Activated naive CD8-positive, alpha-beta T cell (primary cell): ENCODE measurements at regions not wholly inside any gene's neighbourhood (a gene's known extent, or its start where the extent isn't known, plus 50 kb on each side); places are given as distances from the start of the nearest gene placed in this dataset.

Experiments
- H3K27ac Mint-ChIP-seq: one replicate; pipeline ENCODE4 v1.8.0; 2021; ENCODE audit warnings: mixed read lengths
- H3K27me3 Mint-ChIP-seq: one replicate; pipeline ENCODE4 v1.8.0; 2021; ENCODE audit warnings: mixed read lengths
- H3K36me3 Mint-ChIP-seq: one replicate; pipeline ENCODE4 v1.8.0; 2021; ENCODE audit warnings: mixed read lengths
- H3K4me1 Mint-ChIP-seq: one replicate; pipeline ENCODE4 v1.8.0; 2021; ENCODE audit warnings: low read depth, mixed read lengths
- H3K4me3 Mint-ChIP-seq: one replicate; pipeline ENCODE4 v1.8.0; 2021; ENCODE audit warnings: mild to moderate bottlenecking, mixed read lengths
- H3K9me3 Mint-ChIP-seq: one replicate; pipeline ENCODE4 v1.8.0; 2021; ENCODE audit warnings: low read depth, mixed read lengths

DNA sequence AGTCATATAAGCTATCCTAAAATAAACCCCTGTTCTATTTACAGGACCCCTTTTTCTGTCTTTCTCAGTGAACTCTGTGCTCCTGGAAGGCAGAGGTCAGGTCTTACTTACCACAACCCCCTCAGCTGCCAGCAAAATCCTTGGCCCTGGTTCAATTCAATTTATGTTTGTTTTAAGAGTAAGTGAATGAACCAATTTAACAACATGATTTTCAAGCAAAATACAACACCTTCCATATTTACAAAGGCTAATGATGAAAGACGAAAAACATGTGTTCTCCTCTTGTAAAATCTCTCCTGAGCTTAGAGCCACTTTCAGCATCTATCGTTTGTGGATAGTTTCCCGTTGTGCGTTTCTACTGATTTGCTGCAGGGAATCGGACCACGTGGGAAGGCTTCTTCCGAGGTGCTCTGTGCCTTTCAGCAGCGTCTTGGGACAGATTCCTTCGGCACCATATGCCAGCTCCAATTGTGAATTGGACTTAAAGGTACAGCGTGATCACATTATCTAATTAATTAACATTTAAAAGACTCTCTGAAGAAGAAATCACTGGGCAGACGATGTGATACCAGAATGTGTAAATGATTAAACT lies 411.7 kb downstream of the IRS2 start:
- no peak overlapping the region for H3K27ac Mint-ChIP-seq
- no peaks in the 10 kb centered on the region for H3K36me3 Mint-ChIP-seq
- no peak overlapping the region for H3K4me3 Mint-ChIP-seq
- no peaks in the 10 kb centered on the region for H3K9me3 Mint-ChIP-seq
- H3K27me3 Mint-ChIP-seq: peaks cover 8% of the 10 kb centered on the region
- H3K4me1 Mint-ChIP-seq: no peaks in the 10 kb centered on the region

GRCh38 chr13:109372666-109373065 lies 413.7 kb downstream of the IRS2 start:
- H3K36me3 Mint-ChIP-seq: no peaks in the 10 kb centered on the region

GRCh38 chr13:109371066-109371465 lies 415.3 kb downstream of the IRS2 start:
- no peak overlapping the region for H3K27ac Mint-ChIP-seq
- H3K4me1 Mint-ChIP-seq: no peaks in the 10 kb centered on the region
- peaks cover 7% of the 10 kb centered on the region for H3K27me3 Mint-ChIP-seq
- no peaks in the 10 kb centered on the region for H3K36me3 Mint-ChIP-seq
- H3K4me3 Mint-ChIP-seq: no peak overlapping the region
- H3K9me3 Mint-ChIP-seq: no peaks in the 10 kb centered on the region

More at GRCh38 chr13:109372666-109373065, 413.7 kb downstream of the IRS2 start:
- H3K4me1 Mint-ChIP-seq: no peaks in the 10 kb centered on the region
- H3K9me3 Mint-ChIP-seq: no peaks in the 10 kb centered on the region
- H3K27me3 Mint-ChIP-seq: peaks cover 7% of the 10 kb centered on the region
- H3K4me3 Mint-ChIP-seq: no peak overlapping the region
- no peak overlapping the region for H3K27ac Mint-ChIP-seq

- Mint-ChIP-seq H3K4me3 (no peak overlapping the region), H3K27me3 (peaks cover 7% of the 10 kb centered on the region), H3K27ac (no peak overlapping the region), H3K9me3 (no peaks in the 10 kb centered on the region), H3K36me3 (no peaks in the 10 kb centered on the region), H3K4me1 (no peaks in the 10 kb centered on the region)
Observed at GRCh38 chr13:109370496-109370895, 415.9 kb downstream of the IRS2 start.

DNA sequence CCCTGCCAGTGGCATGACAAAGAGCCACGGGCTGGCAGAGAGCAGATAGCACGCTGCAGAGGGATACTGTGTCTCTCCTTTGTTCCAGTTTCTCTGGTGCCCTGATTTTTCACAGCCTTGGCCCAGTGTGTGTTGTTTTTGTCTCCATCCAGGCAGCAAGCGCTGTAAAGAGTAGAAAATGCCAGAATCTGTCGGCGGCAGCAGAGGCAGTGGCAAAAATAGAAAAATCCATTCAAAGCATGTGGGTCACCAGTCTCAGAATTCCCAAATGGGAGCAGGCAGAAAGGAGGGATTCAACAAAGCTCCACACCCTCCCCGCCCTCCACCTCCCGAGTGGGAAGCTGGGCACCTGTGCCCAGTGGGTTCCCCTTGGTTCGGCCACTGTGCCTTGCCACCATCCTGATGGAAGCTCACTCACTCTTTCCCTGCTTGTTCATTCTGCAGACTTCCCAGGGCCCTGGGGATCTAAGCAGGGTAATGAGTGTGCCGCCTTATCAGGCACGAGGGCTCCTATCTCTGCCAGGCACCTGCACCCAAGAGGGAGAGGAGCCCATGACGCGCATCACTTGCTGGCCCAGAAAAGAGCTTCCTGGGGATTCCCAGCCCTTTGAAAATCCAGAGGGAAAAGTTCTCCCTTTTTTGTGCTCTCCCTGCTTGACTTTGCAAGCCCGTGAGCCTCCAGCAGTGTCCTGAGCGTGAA lies 416.9 kb downstream of the IRS2 start:
- H3K27ac Mint-ChIP-seq: no peak overlapping the region
- no peaks in the 10 kb centered on the region for H3K4me1 Mint-ChIP-seq
- H3K9me3 Mint-ChIP-seq: no peaks in the 10 kb centered on the region
- H3K4me3 Mint-ChIP-seq: no peak overlapping the region
- H3K27me3 Mint-ChIP-seq: peaks cover 4% of the 10 kb centered on the region
- no peaks in the 10 kb centered on the region for H3K36me3 Mint-ChIP-seq

- Mint-ChIP-seq H3K9me3 (no peaks in the 10 kb centered on the region), H3K4me3 (no peak overlapping the region), H3K4me1 (no peaks in the 10 kb centered on the region), H3K36me3 (no peaks in the 10 kb centered on the region), H3K27me3 (peaks cover 3% of the 10 kb centered on the region), H3K27ac (no peak overlapping the region)
Observed at GRCh38 chr13:109368230-109368629, 418.2 kb downstream of the IRS2 start.

DNA sequence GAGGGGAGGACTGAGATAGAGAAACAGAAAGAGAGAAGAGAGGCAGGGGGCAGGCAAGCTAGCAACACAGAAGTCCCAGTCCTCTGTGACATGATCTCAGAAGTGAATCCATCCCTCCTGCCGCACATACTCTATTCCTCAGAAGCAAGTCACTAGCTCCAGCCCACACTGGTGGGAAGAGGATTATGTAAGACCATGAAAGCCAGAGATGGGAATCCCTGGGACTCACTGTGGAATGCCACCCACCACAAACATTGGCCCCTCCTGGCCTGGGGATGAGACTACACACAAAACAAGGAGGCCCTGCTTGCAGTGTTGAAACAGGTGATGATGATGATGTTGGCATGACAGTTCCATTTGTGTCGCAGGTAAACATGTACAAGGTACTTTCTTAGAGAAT lies 419.9 kb downstream of the IRS2 start:
- Mint-ChIP-seq H3K4me3 (no peak overlapping the region), H3K9me3 (no peaks in the 10 kb centered on the region), H3K36me3 (no peaks in the 10 kb centered on the region), H3K27ac (no peak overlapping the region), H3K27me3 (no peaks in the 10 kb centered on the region), H3K4me1 (no peaks in the 10 kb centered on the region)

- no peak overlapping the region for H3K4me3 Mint-ChIP-seq
- H3K9me3 Mint-ChIP-seq: no peaks in the 10 kb centered on the region
- no peaks in the 10 kb centered on the region for H3K4me1 Mint-ChIP-seq
- H3K36me3 Mint-ChIP-seq: no peaks in the 10 kb centered on the region
- H3K27me3 Mint-ChIP-seq: no peaks in the 10 kb centered on the region
- no peak overlapping the region for H3K27ac Mint-ChIP-seq
Observed at GRCh38 chr13:109363431-109363830, 423.0 kb downstream of the IRS2 start.

DNA sequence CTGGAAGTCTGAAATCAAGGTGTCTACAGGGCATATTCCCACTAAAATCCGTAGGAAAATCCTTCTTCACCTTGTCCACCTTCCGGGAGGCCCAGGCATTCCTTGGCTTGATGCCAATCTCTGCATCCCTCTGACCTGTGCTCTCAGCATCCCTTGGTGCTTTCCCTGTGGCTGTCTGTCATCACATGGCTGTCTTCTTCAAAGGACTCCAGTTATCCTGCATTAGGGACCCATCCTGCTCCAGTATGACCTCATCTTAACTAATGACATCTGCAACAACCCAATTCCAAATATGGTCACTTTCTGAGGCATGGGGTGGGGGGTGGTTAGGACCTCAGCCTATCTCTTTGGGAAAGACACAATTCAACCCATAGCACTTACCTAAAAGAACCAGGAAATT lies 423.8 kb downstream of the IRS2 start:
- Mint-ChIP-seq H3K27me3 (no peaks in the 10 kb centered on the region), H3K36me3 (no peaks in the 10 kb centered on the region), H3K4me1 (no peaks in the 10 kb centered on the region)

GRCh38 chr13:109361562-109362289 lies 424.7 kb downstream of the IRS2 start:
- Mint-ChIP-seq H3K9me3 (no peaks in the 10 kb centered on the region), H3K27me3 (no peaks in the 10 kb centered on the region), H3K27ac (no peak overlapping the region), H3K4me1 (no peaks in the 10 kb centered on the region), H3K4me3 (no peak overlapping the region), H3K36me3 (no peaks in the 10 kb centered on the region)

More for the DNA sequence above, 423.8 kb downstream of the IRS2 start:
- H3K27ac Mint-ChIP-seq: no peak overlapping the region
- no peak overlapping the region for H3K4me3 Mint-ChIP-seq
- no peaks in the 10 kb centered on the region for H3K9me3 Mint-ChIP-seq

GRCh38 chr13:109357751-109358471 lies 428.5 kb downstream of the IRS2 start:
- H3K9me3 Mint-ChIP-seq: no peaks in the 10 kb centered on the region
- no peak overlapping the region for H3K27ac Mint-ChIP-seq
- no peaks in the 10 kb centered on the region for H3K4me1 Mint-ChIP-seq
- H3K36me3 Mint-ChIP-seq: no peaks in the 10 kb centered on the region
- H3K4me3 Mint-ChIP-seq: no peak overlapping the region
- H3K27me3 Mint-ChIP-seq: peaks cover 3% of the 10 kb centered on the region

DNA sequence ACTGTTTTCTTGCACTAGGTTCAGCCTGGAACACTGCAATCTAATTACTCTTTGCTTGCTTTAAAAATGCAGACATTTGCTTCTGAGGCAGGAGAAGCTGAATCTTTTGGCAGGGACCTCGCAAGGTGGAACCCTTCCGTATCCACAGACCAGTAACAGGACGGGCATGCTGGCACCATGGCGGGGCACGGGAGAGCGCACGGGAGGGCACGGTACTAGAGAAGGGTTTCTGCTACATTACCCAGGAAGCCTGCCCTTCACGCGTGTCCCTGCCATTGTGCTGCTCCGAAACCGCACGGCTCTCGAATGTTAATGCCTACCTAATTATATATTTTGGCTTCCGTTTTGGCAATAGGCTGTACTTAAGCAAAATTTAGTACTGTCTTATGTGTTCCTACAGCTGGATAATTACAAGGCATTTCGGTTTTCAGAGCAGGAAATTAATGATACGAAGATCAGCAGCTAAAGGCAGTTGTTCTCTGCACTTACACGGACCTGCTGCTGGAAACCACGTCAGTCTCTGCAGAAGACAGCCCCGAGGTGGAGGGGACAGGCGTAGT lies 430.4 kb downstream of the IRS2 start:
- H3K36me3 Mint-ChIP-seq: no peaks in the 10 kb centered on the region

DNA sequence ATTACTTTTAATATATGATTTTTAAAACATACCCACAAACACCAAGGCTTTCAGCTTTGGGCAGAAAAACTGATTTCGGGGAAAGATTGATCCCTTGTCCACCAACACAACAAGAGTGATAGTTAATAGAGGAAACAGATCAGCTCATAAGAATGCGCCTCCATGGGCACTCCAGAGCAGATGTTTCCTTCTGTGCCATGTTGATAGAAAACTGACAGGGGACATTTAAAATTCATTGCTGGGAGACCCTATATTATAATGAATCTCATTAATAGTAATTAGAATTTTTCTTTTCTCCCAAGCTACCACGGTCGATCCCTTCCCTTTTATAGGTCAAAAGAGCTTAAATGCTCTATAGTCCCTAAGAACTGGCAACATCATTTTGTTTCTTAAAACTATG lies 431.2 kb downstream of the IRS2 start:
- no peak overlapping the region for H3K27ac Mint-ChIP-seq
- H3K4me1 Mint-ChIP-seq: no peaks in the 10 kb centered on the region
- no peaks in the 10 kb centered on the region for H3K36me3 Mint-ChIP-seq
- no peaks in the 10 kb centered on the region for H3K9me3 Mint-ChIP-seq
- H3K27me3 Mint-ChIP-seq: peaks cover 3% of the 10 kb centered on the region
- no peak overlapping the region for H3K4me3 Mint-ChIP-seq

More for the DNA sequence above, 430.4 kb downstream of the IRS2 start:
- Mint-ChIP-seq H3K27ac (no peak overlapping the region), H3K4me3 (no peak overlapping the region), H3K4me1 (no peaks in the 10 kb centered on the region), H3K9me3 (no peaks in the 10 kb centered on the region), H3K27me3 (peaks cover 3% of the 10 kb centered on the region)

DNA sequence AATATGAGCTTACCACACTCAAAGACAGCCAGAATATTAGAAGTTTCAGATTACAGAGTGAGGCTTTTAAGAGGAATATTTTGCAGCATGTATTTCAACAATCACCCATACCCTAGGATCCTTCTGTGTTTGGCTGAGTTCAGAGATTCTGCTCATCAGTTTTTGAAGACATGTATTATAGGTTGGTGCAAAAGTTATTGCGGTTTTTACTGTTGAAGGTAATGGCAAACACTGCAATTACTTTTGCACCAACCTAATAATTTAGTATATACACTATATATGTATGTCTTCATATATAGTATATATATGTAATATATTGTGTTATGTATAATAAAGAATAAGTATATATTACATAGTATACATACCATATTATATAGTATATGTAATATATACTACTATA lies 435.1 kb downstream of the IRS2 start:
- H3K4me3 Mint-ChIP-seq: no peak overlapping the region
- H3K36me3 Mint-ChIP-seq: no peaks in the 10 kb centered on the region
- no peaks in the 10 kb centered on the region for H3K9me3 Mint-ChIP-seq
- peaks cover 10% of the 10 kb centered on the region for H3K27me3 Mint-ChIP-seq
- no peaks in the 10 kb centered on the region for H3K4me1 Mint-ChIP-seq
- no peak overlapping the region for H3K27ac Mint-ChIP-seq
